B cell (primary cell): ENCODE measurements at regions not wholly inside any gene's neighbourhood (a gene's known extent, or its start where the extent isn't known, plus 50 kb on each side); places are given as distances from the start of the nearest gene placed in this dataset.

ENCODE experiments used
- CTCF ChIP-seq: fragments of 200-600 bp; IDR thresholded peaks from one replicate; pipeline ENCODE4 v1.8.0; 2022; ENCODE audit warnings: antibody characterized with exemption, mild to moderate bottlenecking
- EZH2 ChIP-seq: IDR thresholded peaks from 2 replicates; pipeline ENCODE4 v1.6.1; 2012; ENCODE audit warnings: borderline replicate concordance, low read depth, mild to moderate bottlenecking, moderate library complexity, low read length; ENCODE audit not compliant: insufficient read depth, poor library complexity, severe bottlenecking

- TF ChIP-seq CTCF (no peak), EZH2 (no peak)
These were observed 243.9 kb upstream of the SMARCA2 start for GRCh38 chr9:1771094-1771789.
